ENCODE measurements at regions not wholly inside any gene's neighbourhood (a gene's known extent, or its start where the extent isn't known, plus 50 kb on each side); places are given as distances from the start of the nearest gene placed in this dataset.
"Not testable (repeated sequence)": the region's sequence is repeated elsewhere in the genome, so short reads cannot be mapped to it uniquely, and the experiment has no call there.

DNA sequence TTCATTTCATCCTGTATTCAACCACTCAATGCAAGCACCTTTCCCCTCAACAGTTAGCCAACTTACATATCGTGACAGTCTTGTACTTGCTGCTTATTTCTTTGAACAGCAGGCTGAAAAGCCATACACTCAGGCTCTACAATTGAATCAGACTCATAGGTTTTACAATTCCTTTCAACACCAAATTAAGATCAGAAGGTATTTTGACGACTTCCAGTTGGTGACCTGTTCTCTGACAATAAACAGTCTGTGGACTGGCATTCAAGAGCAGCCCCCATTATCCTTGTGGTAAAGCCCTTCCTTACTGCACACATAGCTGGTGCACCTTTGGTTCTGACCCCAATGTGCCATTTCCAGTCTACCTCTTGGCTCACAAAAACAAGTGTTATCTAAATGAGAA is 140.0 kb upstream of the MB21D2 start:
- Histone ChIP-seq H3K27ac (no peak overlapping the region), H3K27me3 (no peaks in the 10 kb centered on the region), H3K36me3 (no peaks in the 10 kb centered on the region), H3K4me1 (0 out of 2 replicates have a peak, but pooled peaks cover 2% of the 10 kb centered on the region), H3K9me3 (replicated peaks) (no peaks in the 10 kb centered on the region; the same call in 1 of the 2 replicates), H3K4me3 (no peak overlapping the region)
- no peak for DNase-seq

DNA sequence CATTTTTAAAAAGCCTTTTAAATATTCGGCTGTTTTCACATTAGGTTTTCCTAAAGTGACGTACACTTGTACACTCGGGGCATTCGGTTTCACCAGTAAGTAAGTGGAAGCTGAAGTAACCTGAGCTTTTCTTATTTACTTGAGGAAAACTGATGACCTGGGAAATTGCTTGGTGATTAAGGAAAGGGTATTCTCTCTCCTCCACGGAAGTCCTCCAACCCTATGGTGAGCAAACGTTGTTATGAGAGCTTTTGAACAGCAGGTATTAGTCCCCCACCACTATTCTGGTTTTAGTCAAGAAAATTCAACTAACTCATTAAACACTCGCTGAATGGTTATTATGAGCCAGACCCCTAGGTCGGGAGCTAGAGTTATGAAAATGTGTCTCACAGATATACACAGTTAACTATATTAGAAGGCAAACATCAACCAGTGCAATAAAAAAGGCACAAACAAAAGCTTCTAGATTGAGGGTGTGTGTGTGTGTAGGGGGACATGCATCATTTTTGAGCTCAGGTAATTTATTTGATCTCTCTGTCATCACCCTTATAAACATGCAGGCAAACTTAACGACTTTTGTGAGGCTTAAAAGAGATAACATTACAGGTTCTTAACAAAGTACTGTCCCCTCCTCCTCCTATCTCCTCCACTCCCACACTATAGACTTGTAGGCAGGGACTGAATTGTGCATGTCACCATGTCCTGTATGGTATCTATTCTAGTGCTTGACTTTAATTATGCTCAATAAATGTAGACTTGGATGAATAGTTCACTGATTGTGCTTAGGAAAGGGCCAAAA is 143.3 kb upstream of the MB21D2 start:
- Histone ChIP-seq H3K4me1 (no peaks in the 10 kb centered on the region), H3K4me3 (no peak overlapping the region), H3K27ac (no peak overlapping the region), H3K27me3 (no peaks in the 10 kb centered on the region), H3K36me3 (no peaks in the 10 kb centered on the region), H3K9me3 (replicated peaks) (no peaks in the 10 kb centered on the region; the same call in 1 of the 2 replicates)
- no peak for DNase-seq

- no peak overlapping the region for H3K4me3 ChIP-seq
- no peaks in the 10 kb centered on the region for H3K9me3 ChIP-seq (replicated peaks)
- no peaks in the 10 kb centered on the region for H3K36me3 ChIP-seq
- H3K4me1 ChIP-seq: no peaks in the 10 kb centered on the region
- no peak for DNase-seq
- H3K27ac ChIP-seq: no peak overlapping the region
- H3K27me3 ChIP-seq: no peaks in the 10 kb centered on the region
Measured at GRCh38 chr3:193068365-193068764, 150.7 kb upstream of the MB21D2 start.

- H3K4me3 ChIP-seq, DNase-seq: not testable (repeated sequence)
Measured at GRCh38 chr3:193069732-193070131, 152.1 kb upstream of the MB21D2 start.

DNA sequence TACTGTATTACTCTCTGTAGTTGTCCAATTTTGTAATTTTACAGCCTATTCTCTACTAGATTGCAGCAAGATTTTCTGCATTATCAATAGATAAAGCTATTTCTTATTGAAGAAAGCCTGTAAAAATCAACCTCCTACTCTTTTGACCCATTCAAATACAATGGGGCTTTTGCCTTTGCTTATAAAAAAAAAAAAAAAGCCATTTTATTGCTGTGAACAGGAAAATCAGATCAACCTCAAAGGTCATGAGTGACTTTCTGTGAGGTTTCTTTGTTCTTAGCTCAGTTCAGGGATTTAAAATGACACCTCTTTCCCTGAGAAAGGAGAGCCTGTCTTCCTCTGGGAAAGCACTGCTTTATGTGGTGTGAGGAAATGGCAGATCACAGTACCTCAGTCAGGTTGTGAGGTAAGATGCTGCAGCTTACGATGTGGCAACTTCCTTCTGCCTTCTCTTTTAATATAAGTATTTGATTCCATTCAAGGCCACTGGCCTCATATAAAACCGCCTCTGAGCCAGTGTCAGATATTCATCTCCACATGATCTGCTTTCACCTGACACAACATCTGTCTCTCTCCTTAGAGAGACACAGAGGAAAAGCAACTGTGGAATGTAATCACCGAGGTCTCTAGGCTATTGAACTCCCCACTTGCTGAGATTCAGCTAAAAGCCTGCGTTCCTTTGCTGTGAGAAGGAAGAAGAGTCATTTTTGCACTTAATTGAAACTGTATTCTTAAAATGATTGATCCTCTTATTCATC is 161.5 kb upstream of the MB21D2 start:
- H3K36me3 ChIP-seq: no peaks in the 10 kb centered on the region
- H3K4me3 ChIP-seq: no peak overlapping the region
- no peaks in the 10 kb centered on the region for H3K27me3 ChIP-seq
- H3K9me3 ChIP-seq (replicated peaks): no peaks in the 10 kb centered on the region
- no peaks in the 10 kb centered on the region for H3K4me1 ChIP-seq
- DNase-seq: peak in 1 of 2 experiments; percentile 12
- no peak overlapping the region for H3K27ac ChIP-seq

More at GRCh38 chr3:193069732-193070131, 152.1 kb upstream of the MB21D2 start:
- not testable (repeated sequence) for H3K27me3 ChIP-seq; H3K4me1 ChIP-seq; H3K9me3 ChIP-seq (replicated peaks); H3K27ac ChIP-seq; H3K36me3 ChIP-seq

DNA sequence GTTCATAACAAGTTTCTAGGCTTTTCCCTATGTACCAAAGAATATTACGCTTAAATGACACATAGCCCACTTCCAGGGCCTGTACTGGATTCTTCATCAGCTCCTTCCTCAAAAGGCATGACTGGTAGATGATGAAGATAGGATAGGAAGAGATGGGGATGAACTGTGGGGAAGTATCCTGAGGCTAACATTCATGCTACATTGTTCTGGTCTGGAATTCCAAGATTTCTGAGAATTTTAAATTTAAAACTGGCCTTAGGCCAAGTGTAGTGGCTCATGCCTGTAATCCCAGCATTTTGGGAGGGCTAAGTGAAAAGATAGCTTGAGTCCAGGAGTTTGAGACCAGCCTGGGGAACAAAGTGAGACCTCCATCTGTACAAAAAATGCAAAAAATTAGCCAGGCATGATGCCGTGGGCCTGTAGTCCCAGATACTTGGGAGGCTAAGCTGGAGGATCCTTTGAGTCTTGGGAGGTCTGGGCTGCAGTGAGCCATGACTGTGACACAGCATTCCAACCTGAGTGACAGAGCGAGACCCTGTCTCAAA is 160.1 kb upstream of the PLAAT1 start:
- Histone ChIP-seq H3K4me1 (no peaks in the 10 kb centered on the region), H3K27me3 (no peaks in the 10 kb centered on the region), H3K36me3 (no peaks in the 10 kb centered on the region), H3K4me3 (no peak overlapping the region), H3K27ac (no peak overlapping the region), H3K9me3 (replicated peaks) (no peaks in the 10 kb centered on the region)
- no peak for DNase-seq

- Histone ChIP-seq H3K9me3 (replicated peaks) (no peaks in the 10 kb centered on the region), H3K4me1 (no peaks in the 10 kb centered on the region), H3K36me3 (no peaks in the 10 kb centered on the region), H3K27ac (no peak overlapping the region), H3K4me3 (no peak overlapping the region), H3K27me3 (no peaks in the 10 kb centered on the region)
- DNase-seq: no peak
Measured at GRCh38 chr3:193085655-193086054, 155.4 kb upstream of the PLAAT1 start.

DNA sequence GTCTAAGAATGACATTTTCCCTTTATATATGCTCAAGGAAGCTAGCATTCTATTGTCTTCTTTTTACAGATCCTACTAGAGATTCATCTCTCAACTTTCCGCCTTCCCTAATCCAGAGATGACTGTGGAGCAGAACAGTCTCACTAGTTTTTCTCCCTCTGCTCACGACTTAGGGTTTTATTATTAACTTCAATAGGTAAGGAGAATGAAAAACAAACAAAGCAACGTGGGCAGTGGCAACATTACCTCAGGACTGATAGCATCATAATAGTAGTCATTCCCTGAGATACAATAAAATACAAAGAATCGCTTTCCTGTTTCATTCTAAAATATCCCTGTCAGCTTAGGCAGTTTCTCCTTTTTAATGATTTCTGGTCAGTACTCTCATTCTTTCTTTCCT is 154.3 kb upstream of the PLAAT1 start:
- no peak for DNase-seq

DNA sequence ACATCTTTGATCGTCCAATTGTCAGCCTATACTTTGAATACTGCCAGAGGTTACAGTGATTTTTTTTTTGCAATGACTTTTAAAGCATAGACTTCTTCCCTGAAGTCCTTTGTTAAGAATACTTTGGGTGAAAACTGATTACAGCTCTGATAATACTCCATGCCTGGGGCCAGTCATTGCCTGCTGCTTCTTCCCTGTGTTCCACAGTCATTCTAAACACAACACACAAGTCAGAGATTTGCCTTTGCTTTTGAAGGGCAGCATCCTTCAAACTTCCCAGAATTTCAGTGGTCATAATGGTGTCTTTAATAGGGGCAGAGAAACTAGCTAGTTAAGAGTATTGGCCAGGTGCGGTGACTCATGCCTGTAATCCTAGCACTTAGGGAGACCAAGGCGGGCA is 153.7 kb upstream of the PLAAT1 start:
- Histone ChIP-seq H3K36me3 (no peaks in the 10 kb centered on the region), H3K27me3 (no peaks in the 10 kb centered on the region), H3K9me3 (replicated peaks) (no peaks in the 10 kb centered on the region), H3K4me3 (no peak overlapping the region), H3K4me1 (no peaks in the 10 kb centered on the region), H3K27ac (no peak overlapping the region)
- DNase-seq: no peak

More for the DNA sequence above, 154.3 kb upstream of the PLAAT1 start:
- H3K27ac ChIP-seq: no peak overlapping the region
- H3K27me3 ChIP-seq: no peaks in the 10 kb centered on the region
- H3K9me3 ChIP-seq (replicated peaks): no peaks in the 10 kb centered on the region
- H3K4me3 ChIP-seq: no peak overlapping the region
- no peaks in the 10 kb centered on the region for H3K4me1 ChIP-seq
- H3K36me3 ChIP-seq: no peaks in the 10 kb centered on the region

GRCh38 chr3:193095366-193095765 is 145.7 kb upstream of the PLAAT1 start:
- no peak overlapping the region for H3K4me3 ChIP-seq
- no peak for DNase-seq
- H3K36me3 ChIP-seq: no peaks in the 10 kb centered on the region
- no peaks in the 10 kb centered on the region for H3K27me3 ChIP-seq
- H3K9me3 ChIP-seq (replicated peaks): no peaks in the 10 kb centered on the region
- H3K27ac ChIP-seq: no peak overlapping the region
- H3K4me1 ChIP-seq: no peaks in the 10 kb centered on the region

DNA sequence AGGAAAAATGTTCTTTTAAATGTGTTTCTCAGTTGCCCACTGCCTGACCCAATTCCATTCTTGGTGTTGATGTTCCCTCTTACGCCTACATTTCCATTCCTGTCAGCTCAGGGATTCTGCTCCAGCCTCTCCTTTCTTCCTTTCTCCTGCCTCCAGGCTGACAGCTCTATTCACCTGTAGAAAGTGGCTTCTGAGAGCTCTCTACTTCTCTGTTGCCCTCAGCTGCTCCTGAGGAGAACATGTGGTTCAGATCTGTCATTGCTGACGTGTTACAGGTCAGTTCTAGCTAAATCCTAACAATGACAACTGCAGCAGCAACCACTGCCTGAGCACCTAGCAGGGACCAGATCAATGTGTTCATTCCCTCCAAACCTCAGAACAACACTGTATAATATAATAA is 144.9 kb upstream of the PLAAT1 start:
- Histone ChIP-seq H3K4me1 (no peaks in the 10 kb centered on the region), H3K27ac (no peak overlapping the region), H3K9me3 (replicated peaks) (no peaks in the 10 kb centered on the region), H3K27me3 (no peaks in the 10 kb centered on the region), H3K4me3 (no peak overlapping the region), H3K36me3 (no peaks in the 10 kb centered on the region)
- DNase-seq: no peak

DNA sequence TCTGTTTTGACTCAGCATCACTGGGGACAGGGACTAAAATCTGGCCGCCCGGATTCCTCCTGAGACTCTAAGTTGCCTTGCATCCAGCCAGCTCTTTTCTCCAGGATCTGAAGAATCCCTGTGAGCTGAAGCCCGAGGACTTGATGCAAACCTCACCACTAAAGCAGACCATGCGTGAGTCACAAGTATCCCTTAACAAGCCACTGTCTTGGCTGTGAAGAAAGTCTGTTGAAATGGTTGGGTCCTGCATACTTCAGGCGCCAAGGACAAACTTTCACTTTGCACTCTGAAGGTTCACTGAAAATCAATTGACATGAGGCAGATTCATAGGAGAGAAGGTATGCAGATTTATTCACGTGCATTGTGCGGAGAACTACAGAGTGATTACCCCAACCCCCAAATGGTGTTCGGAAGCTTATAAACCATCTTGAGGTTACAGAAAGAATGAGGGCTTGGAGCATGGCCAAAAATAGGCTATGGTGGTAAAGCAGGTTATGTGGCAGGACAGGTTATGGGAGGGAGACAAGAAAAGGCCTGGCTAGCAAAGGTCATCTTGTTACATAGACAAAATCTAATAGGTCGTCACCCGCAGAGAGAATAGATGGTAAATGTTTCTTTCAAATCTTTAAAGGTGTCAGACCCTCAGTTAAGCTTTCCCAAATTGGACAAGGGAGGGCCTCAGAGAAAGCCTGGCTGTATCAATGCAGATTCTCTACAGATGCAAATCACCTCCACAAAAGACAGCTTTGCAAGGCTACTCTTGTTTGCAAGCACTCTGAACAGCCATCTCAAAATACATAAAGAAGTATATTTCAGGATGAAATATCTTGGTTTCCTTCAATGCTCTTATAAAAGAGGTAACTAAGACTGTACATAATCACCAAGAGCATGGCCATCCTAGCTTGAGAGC is 126.3 kb upstream of the PLAAT1 start:
- no peak for DNase-seq
- Histone ChIP-seq H3K9me3 (replicated peaks) (0 out of 2 replicates have a peak, but pooled peaks cover 4% of the 10 kb centered on the region), H3K4me3 (no peak overlapping the region), H3K27ac (no peak overlapping the region), H3K36me3 (no peaks in the 10 kb centered on the region), H3K4me1 (no peaks in the 10 kb centered on the region), H3K27me3 (no peaks in the 10 kb centered on the region)

GRCh38 chr3:193116871-193117270 is 124.2 kb upstream of the PLAAT1 start:
- no peak for DNase-seq
- H3K27me3 ChIP-seq: no peaks in the 10 kb centered on the region
- H3K27ac ChIP-seq: no peak overlapping the region
- H3K9me3 ChIP-seq (replicated peaks): 0 out of 2 replicates have a peak, but pooled peaks cover 4% of the 10 kb centered on the region
- H3K4me1 ChIP-seq: no peaks in the 10 kb centered on the region
- H3K4me3 ChIP-seq: no peak overlapping the region
- no peaks in the 10 kb centered on the region for H3K36me3 ChIP-seq

- Histone ChIP-seq H3K4me3 (no peak overlapping the region), H3K36me3 (no peaks in the 10 kb centered on the region)
- no peak for DNase-seq
Measured at GRCh38 chr3:193118907-193119306, 122.1 kb upstream of the PLAAT1 start.

More at GRCh38 chr3:193118907-193119306, 122.1 kb upstream of the PLAAT1 start:
- Histone ChIP-seq H3K4me1 (no peaks in the 10 kb centered on the region), H3K27me3 (no peaks in the 10 kb centered on the region), H3K9me3 (replicated peaks) (0 out of 2 replicates have a peak, but pooled peaks cover 4% of the 10 kb centered on the region), H3K27ac (no peak overlapping the region)

All from SJCRH30 (cell line).